SK-N-MC (cell line): ENCODE measurements at regions not wholly inside any gene's neighbourhood (a gene's known extent, or its start where the extent isn't known, plus 50 kb on each side); places are given as distances from the start of the nearest gene placed in this dataset.

Experiments used
- DNase-seq: peaks from one replicate; pipeline ENCODE4 v3.0.0-alpha.2; 2011; ENCODE audit warnings: low read depth, low spot score
- H3K27ac ChIP-seq: fragments of 200-600 bp; sonication (generic); 2 replicates; pipeline ENCODE4 v1.5.1; 2016; ENCODE audit warnings: mixed run types
- H3K36me3 ChIP-seq: fragments of 200-600 bp; sonication (generic); 2 replicates; pipeline ENCODE4 v1.6.1; 2017; ENCODE audit warnings: antibody characterized with exemption, low read length, mixed read lengths; ENCODE audit not compliant: insufficient read depth
- H3K4me3 ChIP-seq: fragments of 200-600 bp; sonication (generic); 2 replicates; pipeline ENCODE4 v1.5.1; 2016
- H3K9ac ChIP-seq: fragments of 200-600 bp; sonication (generic); 2 replicates; pipeline ENCODE4 v1.8.0; 2017; ENCODE audit warnings: mixed run types, mixed read lengths; ENCODE audit not compliant: insufficient read length
- H3K9me3 ChIP-seq: fragments of 200-600 bp; sonication (generic); 2 replicates; pipeline ENCODE4 v1.6.1; 2017; ENCODE audit warnings: low read depth, mild to moderate bottlenecking, antibody characterized with exemption, low read length, moderate library complexity, mixed read lengths
- EZH2 ChIP-seq: fragments of 200-600 bp; sonication (generic); IDR thresholded peaks from one replicate; pipeline ENCODE4 v1.6.1; 2017; ENCODE audit warnings: antibody characterized with exemption
- FOXP2 ChIP-seq: optimal IDR thresholded peaks from 2 replicates; pipeline ENCODE3; 2011; ENCODE audit warnings: mild to moderate bottlenecking, moderate library complexity; ENCODE audit not compliant: insufficient read depth; ENCODE audit errors: extremely low read length, control extremely low read depth
- POLR2AphosphoS5 ChIP-seq: IDR thresholded peaks from 2 replicates; pipeline ENCODE4 v1.6.1; 2012; ENCODE audit warnings: mild to moderate bottlenecking, low read depth, low read length, borderline replicate concordance

DNA sequence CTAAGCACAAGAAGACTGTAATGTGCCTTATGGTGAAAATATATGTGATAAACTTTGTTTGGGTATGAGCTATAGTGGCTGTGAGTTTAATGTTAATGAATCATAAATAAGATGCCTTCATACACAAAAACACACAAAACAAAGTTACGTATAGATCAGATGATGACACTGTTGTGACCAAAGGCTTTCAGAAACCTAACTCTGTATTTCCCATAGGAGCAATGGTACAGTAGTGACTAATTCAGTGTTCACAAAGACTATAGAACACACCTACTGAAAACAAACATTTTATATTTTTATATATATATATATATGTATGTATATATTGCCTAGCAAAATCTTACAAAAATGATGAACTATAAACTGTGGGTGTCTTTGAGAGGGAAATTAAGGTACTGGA is 393.8 kb upstream of the DCN start:
- Histone ChIP-seq H3K9me3 (no peaks in the 10 kb centered on the region), H3K9ac (no peak overlapping the region), H3K27ac (no peak overlapping the region), H3K4me3 (no peak overlapping the region), H3K36me3 (no peaks in the 10 kb centered on the region)
- TF ChIP-seq EZH2 (no peak), FOXP2 (no peak), POLR2AphosphoS5 (no peak)
- DNase-seq = no peak

DNA sequence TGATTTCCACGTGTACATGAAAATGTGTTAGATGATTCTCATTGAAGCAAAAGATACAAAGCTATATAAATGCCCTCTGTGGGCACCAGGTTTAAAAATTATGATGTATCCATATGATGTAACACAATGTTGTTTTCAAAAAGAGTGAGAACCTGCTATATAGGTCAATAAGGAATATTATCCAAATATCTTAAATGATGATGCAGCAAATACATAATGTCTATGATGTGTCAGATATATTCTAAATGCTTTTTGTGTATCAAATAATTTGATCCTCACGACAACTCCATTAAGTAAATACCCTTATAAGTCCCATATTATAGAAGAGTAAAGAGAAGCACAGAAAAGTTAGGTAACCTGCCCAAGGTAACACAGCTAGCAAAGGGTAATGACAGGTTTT is 393.0 kb upstream of the DCN start:
- no peak for TF ChIP-seq POLR2AphosphoS5
- TF ChIP-seq FOXP2 = no peak
- no peak for TF ChIP-seq EZH2
- Histone ChIP-seq H3K9me3 (no peaks in the 10 kb centered on the region), H3K9ac (no peak overlapping the region)

DNA sequence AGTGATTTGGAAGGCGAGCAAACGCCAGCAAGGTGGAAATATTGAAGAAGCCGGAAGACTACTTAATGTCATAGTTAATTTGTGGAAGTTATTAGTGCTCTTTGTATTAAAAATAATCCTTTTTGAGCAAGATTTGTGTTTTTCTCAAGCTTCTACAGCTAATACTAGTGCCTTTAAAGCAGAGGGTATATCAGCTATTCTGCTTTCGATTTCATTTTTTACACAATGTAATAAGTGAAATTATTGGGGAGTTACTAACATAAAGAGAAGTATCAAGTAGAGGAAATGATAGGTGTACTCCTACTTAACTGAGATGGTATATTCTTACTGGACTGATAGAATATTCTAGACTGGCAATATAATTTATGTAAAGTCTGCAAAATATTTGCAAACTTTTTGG is 392.4 kb upstream of the DCN start:
- DNase-seq = no peak
- no peak for TF ChIP-seq POLR2AphosphoS5
- no peak for TF ChIP-seq EZH2
- TF ChIP-seq FOXP2 = no peak
- no peaks in the 10 kb centered on the region for H3K36me3 ChIP-seq
- no peak overlapping the region for H3K4me3 ChIP-seq
- no peak overlapping the region for H3K9ac ChIP-seq
- H3K27ac ChIP-seq = no peak overlapping the region
- no peaks in the 10 kb centered on the region for H3K9me3 ChIP-seq

More for the DNA sequence above, 393.0 kb upstream of the DCN start:
- Histone ChIP-seq H3K36me3 (no peaks in the 10 kb centered on the region), H3K27ac (no peak overlapping the region), H3K4me3 (no peak overlapping the region)
- DNase-seq = no peak

DNA sequence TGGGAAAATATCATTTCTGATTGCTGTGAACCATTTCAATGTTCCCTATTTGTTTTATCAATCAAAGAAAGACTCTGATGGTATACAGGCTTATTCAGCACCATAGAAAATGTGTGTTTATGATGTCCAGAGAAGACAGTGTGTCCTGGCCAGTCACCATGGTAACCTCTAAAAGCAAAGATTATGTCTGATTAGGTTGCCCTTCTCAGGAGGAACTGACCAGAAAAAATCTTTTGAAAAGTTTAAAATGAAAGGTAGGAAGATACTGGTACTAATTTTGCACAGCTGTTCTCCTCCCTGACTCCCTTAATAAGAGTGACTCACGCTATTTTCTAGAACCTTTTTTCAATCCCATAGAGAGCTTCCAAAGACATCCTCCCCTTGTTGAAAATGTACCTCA is 391.8 kb upstream of the DCN start:
- Histone ChIP-seq H3K36me3 (no peaks in the 10 kb centered on the region), H3K9me3 (no peaks in the 10 kb centered on the region), H3K27ac (no peak overlapping the region), H3K9ac (no peak overlapping the region), H3K4me3 (no peak overlapping the region)
- no peak for DNase-seq
- TF ChIP-seq POLR2AphosphoS5 (no peak), EZH2 (no peak), FOXP2 (no peak)

DNA sequence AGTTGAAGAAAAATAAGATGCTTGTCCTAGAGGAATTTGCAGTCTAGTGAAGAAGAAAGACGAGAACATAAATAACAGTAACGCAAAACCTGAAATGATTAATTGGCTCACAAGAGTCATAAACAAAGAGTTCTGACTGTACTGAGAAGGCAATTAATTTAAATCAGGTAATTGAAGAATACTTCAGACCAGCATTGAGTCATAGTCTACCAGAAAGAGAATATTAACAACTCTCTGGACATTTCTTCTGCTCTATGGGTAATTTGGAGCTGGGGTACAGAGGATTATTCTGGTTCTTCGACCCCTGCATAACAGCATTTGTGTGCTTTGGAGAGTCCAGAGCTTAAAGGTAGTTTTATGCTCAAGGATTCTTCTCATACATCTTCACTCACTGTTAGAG is 390.3 kb upstream of the DCN start:
- TF ChIP-seq POLR2AphosphoS5 = no peak
- TF ChIP-seq EZH2 = no peak
- TF ChIP-seq FOXP2 = no peak
- H3K9ac ChIP-seq = no peak overlapping the region
- H3K9me3 ChIP-seq = no peaks in the 10 kb centered on the region
- no peak overlapping the region for H3K4me3 ChIP-seq
- no peaks in the 10 kb centered on the region for H3K36me3 ChIP-seq
- no peak overlapping the region for H3K27ac ChIP-seq
- no peak for DNase-seq

DNA sequence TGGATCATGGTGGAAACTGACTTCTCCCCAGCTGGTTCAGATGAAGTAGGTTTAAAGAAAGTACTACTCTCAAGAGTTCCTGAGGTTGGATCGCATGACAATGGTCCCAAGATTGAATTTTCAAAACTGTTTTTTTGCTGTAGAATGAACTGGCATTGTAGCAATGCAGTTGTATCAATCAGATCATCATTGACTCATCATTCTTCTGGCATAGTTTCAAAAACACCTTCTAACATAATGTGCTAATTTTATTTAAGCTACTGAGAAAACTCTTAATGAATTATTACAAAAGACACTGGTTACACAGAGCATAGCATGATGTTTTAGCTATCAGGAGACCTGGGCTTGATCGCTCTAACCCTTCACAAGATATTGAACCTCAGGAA is 384.5 kb upstream of the DCN start:
- H3K36me3 ChIP-seq = no peaks in the 10 kb centered on the region
- H3K9me3 ChIP-seq = no peaks in the 10 kb centered on the region
- no peak for DNase-seq
- H3K4me3 ChIP-seq = no peak overlapping the region
- no peak overlapping the region for H3K27ac ChIP-seq
- H3K9ac ChIP-seq = no peak overlapping the region
- TF ChIP-seq POLR2AphosphoS5 (no peak), FOXP2 (no peak), EZH2 (no peak)

DNA sequence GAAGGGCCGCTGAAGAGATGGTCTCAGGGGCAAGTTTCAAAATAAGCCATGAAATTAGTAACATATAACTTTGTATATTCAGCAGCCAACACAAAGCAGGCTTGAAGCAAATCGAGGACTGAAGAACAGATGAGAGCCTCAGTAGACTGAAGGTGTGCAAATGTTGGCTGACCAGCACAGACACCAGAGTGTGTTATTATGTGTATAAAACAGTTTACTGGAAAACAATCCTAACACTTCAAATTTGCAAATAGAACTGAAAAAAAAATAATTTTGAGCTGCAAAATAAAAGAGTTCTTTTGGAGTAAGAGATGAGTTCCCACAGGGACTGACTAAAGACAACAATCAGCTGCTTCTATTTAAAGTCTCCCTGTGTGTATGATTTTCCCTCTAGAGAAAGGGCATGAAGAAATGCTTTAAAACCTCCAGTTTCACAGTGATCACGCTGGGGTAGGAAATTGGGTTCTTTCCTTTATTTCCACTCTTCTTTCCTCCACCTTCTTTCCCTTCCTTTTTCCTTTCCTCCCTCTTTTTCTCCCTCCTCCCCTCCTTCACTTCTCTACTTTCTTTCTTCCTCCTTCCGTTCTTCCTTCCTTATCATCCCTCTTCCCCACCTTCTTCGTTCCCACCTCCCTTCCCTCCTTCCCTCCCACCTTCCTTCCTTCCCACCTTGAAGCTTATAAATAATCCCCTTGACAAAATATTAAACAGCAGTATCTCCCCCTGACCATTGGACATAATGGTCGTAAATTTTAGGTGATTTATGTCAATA is 383.9 kb upstream of the DCN start:
- no peaks in the 10 kb centered on the region for H3K36me3 ChIP-seq
- no peak overlapping the region for H3K4me3 ChIP-seq
- no peak overlapping the region for H3K27ac ChIP-seq
- no peaks in the 10 kb centered on the region for H3K9me3 ChIP-seq
- no peak for DNase-seq
- no peak for TF ChIP-seq FOXP2
- no peak for TF ChIP-seq EZH2
- TF ChIP-seq POLR2AphosphoS5 = no peak
- no peak overlapping the region for H3K9ac ChIP-seq

DNA sequence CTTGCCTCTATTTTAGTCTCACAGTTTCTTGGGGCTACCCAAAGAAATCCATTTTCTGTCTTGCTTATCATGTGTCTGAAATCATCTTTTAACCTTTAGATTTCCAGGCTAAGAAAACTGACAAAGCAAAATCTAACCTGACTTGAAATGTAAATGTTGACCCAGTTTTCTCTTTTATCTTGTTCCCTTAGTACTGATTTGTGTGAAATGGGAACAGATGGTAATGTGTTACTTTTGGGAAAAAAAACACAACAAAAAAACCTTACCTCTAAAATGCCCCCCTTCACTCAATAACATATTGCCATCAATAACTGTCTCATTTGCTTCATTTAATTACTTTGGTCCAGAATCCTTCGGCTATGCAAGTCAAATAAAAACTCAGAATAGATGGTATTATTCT is 383.2 kb upstream of the DCN start:
- Histone ChIP-seq H3K9me3 (no peaks in the 10 kb centered on the region), H3K36me3 (no peaks in the 10 kb centered on the region), H3K9ac (no peak overlapping the region), H3K4me3 (no peak overlapping the region), H3K27ac (no peak overlapping the region)
- DNase-seq = no peak
- no peak for TF ChIP-seq FOXP2
- no peak for TF ChIP-seq POLR2AphosphoS5

DNA sequence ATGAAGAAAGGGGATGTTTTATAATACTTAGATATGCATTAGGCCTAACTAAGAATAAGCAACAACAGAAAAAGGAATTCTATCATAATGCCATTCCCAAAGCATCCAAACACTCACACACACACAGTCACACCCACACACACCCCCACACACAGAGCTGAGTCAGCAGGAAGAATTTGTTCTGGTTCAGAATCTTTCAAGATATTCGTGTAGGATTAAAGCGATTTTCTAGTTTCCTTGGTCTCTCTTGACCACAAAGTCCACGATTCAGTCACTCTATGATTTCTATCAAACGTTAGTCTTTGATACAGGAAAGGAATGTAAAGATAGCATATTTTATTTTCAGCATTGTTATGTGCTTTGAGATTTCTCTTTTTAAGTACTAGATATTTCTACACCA is 382.6 kb upstream of the DCN start:
- H3K36me3 ChIP-seq = no peaks in the 10 kb centered on the region
- H3K9ac ChIP-seq = no peak overlapping the region
- no peaks in the 10 kb centered on the region for H3K9me3 ChIP-seq
- H3K27ac ChIP-seq = no peak overlapping the region
- DNase-seq = no peak
- TF ChIP-seq POLR2AphosphoS5 (no peak), FOXP2 (no peak), EZH2 (no peak)
- no peak overlapping the region for H3K4me3 ChIP-seq
